ENCODE measurements at regions not wholly inside any gene's neighbourhood (a gene's known extent, or its start where the extent isn't known, plus 50 kb on each side); places are given as distances from the start of the nearest gene placed in this dataset.

DNA sequence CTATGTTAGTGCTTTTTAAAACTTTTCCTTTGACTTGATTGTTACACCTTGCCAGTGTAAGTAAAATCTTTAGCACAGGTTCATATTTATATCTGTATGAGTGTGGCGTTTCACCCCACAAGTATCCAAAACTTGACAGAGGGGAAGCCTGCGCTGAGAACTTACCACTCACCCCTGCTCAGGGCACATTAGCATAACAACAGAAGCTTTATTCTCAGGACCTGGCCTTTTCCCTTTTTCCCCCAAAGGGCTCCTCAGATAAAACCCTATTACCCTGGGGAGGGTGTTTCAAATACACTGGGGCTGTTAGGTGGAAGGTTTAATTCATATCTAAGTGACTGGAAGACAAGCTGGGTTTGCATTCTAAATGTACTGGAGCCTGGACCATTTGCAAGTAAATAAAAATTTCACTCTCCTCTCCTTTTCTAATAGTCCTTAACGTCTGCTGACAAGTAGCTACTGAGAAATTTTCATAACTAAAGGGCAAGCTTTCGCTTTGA is 276.6 kb downstream of the RNF152 start:
- DNase-seq = no peak

DNA sequence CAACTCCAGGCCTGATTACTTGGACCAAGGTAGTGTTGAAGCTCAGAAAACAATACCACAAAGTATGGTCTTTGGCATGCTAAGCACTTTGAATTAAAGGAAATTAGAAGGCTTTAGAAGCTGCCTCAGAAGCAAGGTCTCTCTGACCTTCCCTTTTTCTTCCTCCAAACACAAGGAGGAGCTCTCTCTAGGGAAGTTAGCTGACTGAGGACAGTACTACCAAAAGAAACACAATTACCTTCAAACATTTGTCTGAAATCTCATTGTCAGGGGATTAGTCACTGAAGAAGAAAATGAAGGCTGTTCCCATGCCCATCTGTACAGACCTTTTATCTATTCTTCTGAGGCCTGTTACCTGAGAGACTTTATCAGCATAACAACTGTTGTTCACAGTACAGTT is 279.3 kb downstream of the CDH20 start:
- no peak for DNase-seq

DNA sequence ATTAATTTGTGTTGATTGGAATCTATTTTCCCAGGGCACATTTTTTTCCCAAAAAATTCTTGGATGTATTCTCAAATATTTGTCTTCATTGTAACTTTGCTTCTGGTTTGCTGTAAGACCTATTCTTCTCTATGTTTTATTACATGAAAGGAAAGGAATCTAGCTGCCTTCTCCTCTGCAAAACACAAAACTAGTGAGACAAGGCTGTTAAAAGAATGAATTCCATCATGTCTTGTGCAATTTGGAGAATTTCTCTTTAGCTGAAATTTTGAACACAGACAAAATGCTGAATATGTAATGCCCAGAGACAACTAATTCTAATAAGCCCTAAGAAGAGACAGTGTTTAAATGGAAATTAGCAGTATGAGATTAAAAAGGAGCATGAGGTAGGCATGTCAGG is 275.9 kb downstream of the CDH20 start:
- DNase-seq = no peak

DNA sequence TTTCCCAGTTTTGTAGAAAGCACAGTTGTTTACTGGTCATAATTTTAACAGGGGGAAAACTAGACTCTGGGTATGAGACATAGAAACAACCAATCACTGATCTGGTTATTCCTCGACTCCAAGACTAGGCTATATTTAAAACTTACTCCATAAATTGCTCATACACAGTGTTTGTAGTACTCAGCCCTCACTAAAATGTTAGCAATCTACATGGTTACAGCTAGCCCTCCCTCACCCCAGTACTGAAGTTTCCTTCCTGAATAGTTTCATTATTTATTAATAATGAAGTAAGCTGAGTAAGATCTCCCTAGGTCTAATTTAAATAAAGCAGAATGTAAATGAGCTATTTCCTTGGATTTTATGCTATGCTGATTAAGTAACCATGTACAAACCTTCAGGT is 275.1 kb downstream of the CDH20 start:
- DNase-seq = no peak

DNA sequence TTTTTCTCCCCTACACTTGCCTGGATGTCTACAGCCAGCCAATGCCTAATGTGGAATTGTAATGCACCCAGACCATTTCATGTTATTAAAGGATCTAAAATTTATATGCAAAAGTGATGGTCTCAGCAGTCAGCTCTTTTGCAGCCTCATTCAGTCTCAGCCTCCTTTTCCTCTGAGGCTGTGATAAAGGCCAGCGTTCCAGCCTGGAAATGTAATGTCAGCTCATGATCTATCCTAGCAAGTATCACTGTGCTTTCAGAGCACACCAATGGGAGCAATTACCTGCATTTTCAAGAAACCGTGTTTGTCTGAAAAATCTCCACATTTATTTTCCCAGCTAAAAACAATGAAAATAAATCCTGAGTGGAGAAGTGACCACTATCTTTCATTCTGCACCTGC is 274.6 kb downstream of the CDH20 start:
- no peak for DNase-seq

DNA sequence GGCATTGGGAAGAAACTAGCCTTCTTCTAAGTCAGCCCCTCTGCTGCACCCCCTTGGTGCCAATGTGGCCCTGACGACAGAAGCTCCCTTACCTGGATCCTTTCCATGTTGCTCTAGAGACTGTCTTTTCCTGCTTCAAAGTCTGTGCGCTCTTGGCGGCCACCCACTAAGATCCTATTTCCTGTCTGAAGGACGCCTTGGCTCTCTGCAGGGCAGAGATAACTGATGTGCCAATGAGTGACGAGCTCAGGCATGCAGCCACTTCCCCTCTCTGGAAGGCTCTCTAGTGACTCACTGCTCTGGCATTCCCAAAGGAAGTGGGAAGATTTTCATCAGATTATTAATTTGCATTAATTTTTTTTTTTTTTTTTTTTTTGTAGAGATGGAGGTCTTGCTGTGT is 273.5 kb downstream of the CDH20 start:
- no peak for DNase-seq

DNA sequence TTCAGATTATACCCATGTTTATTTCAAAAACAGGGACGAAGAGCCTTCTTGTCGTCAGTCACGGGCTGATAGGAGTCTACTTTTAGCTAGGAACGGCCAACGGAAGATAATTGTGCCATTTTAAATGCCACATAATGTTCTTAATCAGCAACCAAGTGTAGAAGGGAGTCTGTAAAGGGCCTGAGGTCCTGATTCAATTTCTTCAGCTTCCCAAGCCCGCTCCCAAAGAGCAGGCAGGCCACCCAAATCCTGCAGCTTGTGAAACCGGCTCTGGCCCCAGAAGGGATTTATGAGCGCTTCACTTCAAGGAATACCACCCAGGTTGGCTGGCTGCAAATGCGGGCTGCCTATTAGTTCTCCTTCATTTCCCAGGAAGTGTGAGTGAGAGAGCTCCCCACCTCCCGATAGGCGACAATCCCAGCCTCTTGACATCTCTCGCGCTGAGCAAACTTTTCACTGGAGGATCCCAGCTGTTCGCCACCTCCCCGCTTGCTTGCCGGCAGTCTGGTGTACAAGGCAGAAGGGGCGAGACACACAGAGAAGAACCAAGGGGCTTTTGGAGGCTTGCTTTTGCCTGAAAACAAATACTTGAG is 272.9 kb downstream of the CDH20 start:
- DNase-seq = no peak

DNA sequence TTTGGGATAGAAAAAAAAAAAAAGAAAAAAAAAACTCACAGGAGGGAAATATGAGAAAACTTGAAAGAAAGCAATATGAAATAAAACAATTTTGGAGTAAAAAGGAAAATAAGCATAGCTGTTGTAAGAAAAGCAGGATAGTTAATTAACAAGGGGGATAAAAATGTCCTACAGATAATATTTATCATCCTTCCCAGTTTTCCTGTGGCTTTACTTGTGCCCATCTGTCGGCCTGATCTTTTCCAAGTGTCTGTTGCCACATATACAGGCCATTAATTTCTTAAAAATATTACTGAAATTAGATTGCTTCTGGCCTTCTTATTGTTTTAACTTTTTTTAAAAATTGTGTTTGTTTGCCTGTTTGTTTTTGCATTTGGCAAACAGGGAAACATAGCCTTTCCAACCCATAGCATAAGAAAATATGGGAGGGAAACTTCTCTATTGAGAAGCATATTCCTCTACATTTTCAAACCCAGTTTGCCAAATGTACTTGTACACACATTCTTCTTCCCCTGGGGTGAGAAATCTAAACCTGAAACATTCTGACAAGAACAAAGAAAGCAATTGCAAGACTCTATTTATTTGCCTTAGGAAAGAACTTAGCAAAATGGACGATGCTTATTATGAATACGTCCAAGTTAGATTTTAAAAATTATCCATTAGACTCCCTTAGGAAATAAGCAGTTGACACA is 272.3 kb downstream of the CDH20 start:
- DNase-seq = no peak

All from SHP77 treated with DMSO at 0.1 percent for 48 hours (cell line).